Neural cell (in vitro differentiated cells): ENCODE measurements at regions not wholly inside any gene's neighbourhood (a gene's known extent, or its start where the extent isn't known, plus 50 kb on each side); places are given as distances from the start of the nearest gene placed in this dataset.

Experiments
- H2AFZ ChIP-seq: fragments of 200-600, 300-800 bp; sonication (generic), shearing (Covaris generic); 2 replicates; pipeline ENCODE4 v1.6.0; 2014; ENCODE audit warnings: low read depth, mild to moderate bottlenecking, antibody characterized with exemption, low read length, moderate library complexity
- H3F3A ChIP-seq: fragments of 200-600 bp; shearing (Covaris generic); 2 replicates; pipeline ENCODE4 v1.6.1; 2016; ENCODE audit warnings: mild to moderate bottlenecking, moderate library complexity, mixed read lengths, antibody characterized with exemption, low read length; ENCODE audit not compliant: insufficient read depth, poor library complexity, severe bottlenecking
- H3K27ac ChIP-seq: fragments of 200-600, 300-800 bp; sonication (generic), shearing (Covaris generic); 2 replicates; pipeline ENCODE4 v1.5.1; 2014; ENCODE audit warnings: mild to moderate bottlenecking, low read length, moderate library complexity
- H3K27me3 ChIP-seq: fragments of 300-800, 200-600 bp; sonication (generic), shearing (Covaris generic); 2 replicates; pipeline ENCODE4 v1.6.0; 2014; ENCODE audit warnings: mild to moderate bottlenecking, low read depth, low read length, moderate library complexity; ENCODE audit not compliant: insufficient read depth
- H3K36me3 ChIP-seq: fragments of 300-800, 200-600 bp; sonication (generic), shearing (Covaris generic); 2 replicates; pipeline ENCODE4 v1.5.1; 2014; ENCODE audit warnings: mild to moderate bottlenecking, antibody characterized with exemption, low read length, moderate library complexity; ENCODE audit not compliant: insufficient read depth
- H3K4me2 ChIP-seq: fragments of 300-800, 200-600 bp; sonication (generic), shearing (Covaris generic); 2 replicates; pipeline ENCODE4 v1.6.0; 2014; ENCODE audit warnings: mild to moderate bottlenecking, low read length
- H3K4me3 ChIP-seq: fragments of 300-800, 200-600 bp; sonication (generic), shearing (Covaris generic); 2 replicates; pipeline ENCODE4 v1.5.1; 2014; ENCODE audit warnings: mild to moderate bottlenecking, low read length, moderate library complexity
- H3K79me2 ChIP-seq: fragments of 200-600 bp; shearing (Covaris generic); replicated peaks from 2 replicates; pipeline ENCODE4 v1.6.0; 2014; ENCODE audit warnings: mild to moderate bottlenecking, low read length, moderate library complexity; ENCODE audit not compliant: insufficient read depth
- H3K9ac ChIP-seq: fragments of 300-800, 200-600 bp; sonication (generic), shearing (Covaris generic); 2 replicates; pipeline ENCODE4 v1.6.1; 2016; ENCODE audit warnings: mild to moderate bottlenecking, low read length, mixed read lengths
- H3K9me2 ChIP-seq: fragments of 200-600 bp; shearing (Covaris generic); 2 replicates; pipeline ENCODE4 v1.6.1; 2016; ENCODE audit warnings: mild to moderate bottlenecking, low read length, mixed read lengths; ENCODE audit not compliant: insufficient read depth
- H3K9me3 ChIP-seq: fragments of 200-600, 300-800 bp; sonication (generic), shearing (Covaris generic); 2 replicates; pipeline ENCODE4 v1.6.1; 2016; ENCODE audit warnings: mild to moderate bottlenecking, mixed run types, low read length, moderate library complexity, mixed read lengths
- H4K20me1 ChIP-seq: fragments of 200-600 bp; shearing (Covaris generic); 2 replicates; pipeline ENCODE4 v1.6.1; 2016; ENCODE audit warnings: mild to moderate bottlenecking, mixed run types; ENCODE audit not compliant: insufficient read depth
- EP300 ChIP-seq: fragments of 450-650 bp; conservative IDR thresholded peaks from 2 replicates; pipeline ENCODE4 v1.6.1; 2014; ENCODE audit warnings: antibody characterized with exemption, mild to moderate bottlenecking, moderate library complexity; ENCODE audit not compliant: poor library complexity, severe bottlenecking
- EZH2 ChIP-seq: fragments of 200-600, 300-800 bp; shearing (Covaris generic), sonication (generic); IDR thresholded peaks from 2 replicates; pipeline ENCODE4 v1.6.1; 2014; ENCODE audit warnings: antibody characterized with exemption, low read length, borderline replicate concordance, mild to moderate bottlenecking; ENCODE audit not compliant: insufficient read depth, poor library complexity, severe bottlenecking
- MXI1 ChIP-seq: fragments of 450-650 bp; conservative IDR thresholded peaks from 2 replicates; pipeline ENCODE4 v1.6.1; 2014; ENCODE audit warnings: antibody characterized with exemption, mild to moderate bottlenecking; ENCODE audit not compliant: poor library complexity, severe bottlenecking
- POLR2AphosphoS5 ChIP-seq: IDR thresholded peaks from 2 replicates; pipeline ENCODE4 v1.6.1; 2012
- RAD21 ChIP-seq: fragments of 450-650 bp; conservative IDR thresholded peaks from 2 replicates; pipeline ENCODE4 v1.6.1; 2014; ENCODE audit warnings: antibody characterized with exemption, mild to moderate bottlenecking, moderate library complexity
- SMC3 ChIP-seq: fragments of 450-650 bp; conservative IDR thresholded peaks from 2 replicates; pipeline ENCODE4 v1.6.1; 2014; ENCODE audit warnings: antibody characterized with exemption, mild to moderate bottlenecking, moderate library complexity; ENCODE audit not compliant: poor library complexity
- TAF1 ChIP-seq: IDR thresholded peaks from 2 replicates; pipeline ENCODE4 v1.6.1; 2012; ENCODE audit warnings: low read depth
- TF ChIP-seq, protein P1 (sequence below): IDR thresholded peaks from 2 replicates; pipeline ENCODE4 v1.6.1; 2012; ENCODE audit warnings: borderline replicate concordance
- TF ChIP-seq, protein P2 (sequence below): fragments of 450-650 bp; IDR thresholded peaks from 2 replicates; pipeline ENCODE4 v1.5.1; 2014; ENCODE audit warnings: antibody characterized with exemption, mild to moderate bottlenecking, moderate library complexity; ENCODE audit not compliant: poor library complexity, severe bottlenecking

- Histone ChIP-seq H3K36me3 (no peaks in the 10 kb centered on the region), H4K20me1 (no peaks in the 10 kb centered on the region), H3K27me3 (no peaks in the 10 kb centered on the region), H3K4me3 (no peak overlapping the region), H2AFZ (no peak overlapping the region), H3K27ac (no peak overlapping the region), H3K4me2 (no peak overlapping the region), H3K9ac (no peak overlapping the region), H3K79me2 (no peaks in the 10 kb centered on the region), H3K9me2 (no peaks in the 10 kb centered on the region), H3F3A (no peaks in the 10 kb centered on the region), H3K9me3 (no peaks in the 10 kb centered on the region)
- TF ChIP-seq EP300 = no peak
- no peak for TF ChIP-seq POLR2AphosphoS5
- TF ChIP-seq SMC3 = no peak
- TF ChIP-seq, protein P1, sequence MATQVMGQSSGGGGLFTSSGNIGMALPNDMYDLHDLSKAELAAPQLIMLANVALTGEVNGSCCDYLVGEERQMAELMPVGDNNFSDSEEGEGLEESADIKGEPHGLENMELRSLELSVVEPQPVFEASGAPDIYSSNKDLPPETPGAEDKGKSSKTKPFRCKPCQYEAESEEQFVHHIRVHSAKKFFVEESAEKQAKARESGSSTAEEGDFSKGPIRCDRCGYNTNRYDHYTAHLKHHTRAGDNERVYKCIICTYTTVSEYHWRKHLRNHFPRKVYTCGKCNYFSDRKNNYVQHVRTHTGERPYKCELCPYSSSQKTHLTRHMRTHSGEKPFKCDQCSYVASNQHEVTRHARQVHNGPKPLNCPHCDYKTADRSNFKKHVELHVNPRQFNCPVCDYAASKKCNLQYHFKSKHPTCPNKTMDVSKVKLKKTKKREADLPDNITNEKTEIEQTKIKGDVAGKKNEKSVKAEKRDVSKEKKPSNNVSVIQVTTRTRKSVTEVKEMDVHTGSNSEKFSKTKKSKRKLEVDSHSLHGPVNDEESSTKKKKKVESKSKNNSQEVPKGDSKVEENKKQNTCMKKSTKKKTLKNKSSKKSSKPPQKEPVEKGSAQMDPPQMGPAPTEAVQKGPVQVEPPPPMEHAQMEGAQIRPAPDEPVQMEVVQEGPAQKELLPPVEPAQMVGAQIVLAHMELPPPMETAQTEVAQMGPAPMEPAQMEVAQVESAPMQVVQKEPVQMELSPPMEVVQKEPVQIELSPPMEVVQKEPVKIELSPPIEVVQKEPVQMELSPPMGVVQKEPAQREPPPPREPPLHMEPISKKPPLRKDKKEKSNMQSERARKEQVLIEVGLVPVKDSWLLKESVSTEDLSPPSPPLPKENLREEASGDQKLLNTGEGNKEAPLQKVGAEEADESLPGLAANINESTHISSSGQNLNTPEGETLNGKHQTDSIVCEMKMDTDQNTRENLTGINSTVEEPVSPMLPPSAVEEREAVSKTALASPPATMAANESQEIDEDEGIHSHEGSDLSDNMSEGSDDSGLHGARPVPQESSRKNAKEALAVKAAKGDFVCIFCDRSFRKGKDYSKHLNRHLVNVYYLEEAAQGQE = no peak
- no peak for TF ChIP-seq MXI1
- TF ChIP-seq, protein P2, sequence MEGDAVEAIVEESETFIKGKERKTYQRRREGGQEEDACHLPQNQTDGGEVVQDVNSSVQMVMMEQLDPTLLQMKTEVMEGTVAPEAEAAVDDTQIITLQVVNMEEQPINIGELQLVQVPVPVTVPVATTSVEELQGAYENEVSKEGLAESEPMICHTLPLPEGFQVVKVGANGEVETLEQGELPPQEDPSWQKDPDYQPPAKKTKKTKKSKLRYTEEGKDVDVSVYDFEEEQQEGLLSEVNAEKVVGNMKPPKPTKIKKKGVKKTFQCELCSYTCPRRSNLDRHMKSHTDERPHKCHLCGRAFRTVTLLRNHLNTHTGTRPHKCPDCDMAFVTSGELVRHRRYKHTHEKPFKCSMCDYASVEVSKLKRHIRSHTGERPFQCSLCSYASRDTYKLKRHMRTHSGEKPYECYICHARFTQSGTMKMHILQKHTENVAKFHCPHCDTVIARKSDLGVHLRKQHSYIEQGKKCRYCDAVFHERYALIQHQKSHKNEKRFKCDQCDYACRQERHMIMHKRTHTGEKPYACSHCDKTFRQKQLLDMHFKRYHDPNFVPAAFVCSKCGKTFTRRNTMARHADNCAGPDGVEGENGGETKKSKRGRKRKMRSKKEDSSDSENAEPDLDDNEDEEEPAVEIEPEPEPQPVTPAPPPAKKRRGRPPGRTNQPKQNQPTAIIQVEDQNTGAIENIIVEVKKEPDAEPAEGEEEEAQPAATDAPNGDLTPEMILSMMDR = no peak
- no peak for TF ChIP-seq RAD21
- TF ChIP-seq EZH2 = no peak
- TF ChIP-seq TAF1 = no peak
These were observed 105.8 kb upstream of the CTNNB1 start for GRCh38 chr3:41093476-41093875.

DNA sequence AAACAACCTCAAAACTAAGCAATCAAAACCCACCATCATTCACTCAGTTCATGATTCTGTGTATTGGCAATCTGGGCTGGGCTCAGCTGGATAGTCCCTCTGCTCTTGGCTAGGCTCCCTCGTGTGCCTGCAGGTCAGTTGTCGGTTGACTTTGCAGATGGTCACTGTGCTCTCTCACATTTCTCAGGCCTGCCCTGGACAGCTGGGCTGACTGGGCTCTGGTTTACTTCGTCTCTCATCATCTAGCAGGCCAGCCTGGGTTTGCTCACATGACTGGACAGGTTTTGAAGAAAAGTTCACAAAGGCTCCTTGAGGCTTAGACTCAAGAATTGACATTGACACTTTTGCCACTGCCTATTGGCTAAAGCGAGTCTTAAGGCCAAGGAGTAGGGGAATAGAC, 105.0 kb upstream of the CTNNB1 start:
- Histone ChIP-seq H3K27me3 (no peaks in the 10 kb centered on the region), H3K9me3 (no peaks in the 10 kb centered on the region), H3K36me3 (no peaks in the 10 kb centered on the region), H4K20me1 (no peaks in the 10 kb centered on the region), H3K9me2 (no peaks in the 10 kb centered on the region), H3K9ac (no peak overlapping the region), H3K27ac (no peak overlapping the region), H3K4me2 (no peak overlapping the region), H2AFZ (no peak overlapping the region), H3F3A (no peaks in the 10 kb centered on the region), H3K4me3 (no peak overlapping the region), H3K79me2 (no peaks in the 10 kb centered on the region)
- TF ChIP-seq POLR2AphosphoS5 (no peak), RAD21 (no peak), EZH2 (no peak), MXI1 (no peak), TAF1 (no peak), SMC3 (no peak), EP300 (no peak)
- TF ChIP-seq, protein P1 = no peak
- TF ChIP-seq, protein P2 = no peak
